NB4 (cell line): ENCODE measurements at regions not wholly inside any gene's neighbourhood (a gene's known extent, or its start where the extent isn't known, plus 50 kb on each side); places are given as distances from the start of the nearest gene placed in this dataset.

Source experiments
- DNase-seq: peaks from one replicate; pipeline ENCODE4 v3.0.0; 2010; ENCODE audit warnings: low read depth
- H3K4me3 ChIP-seq: one replicate; pipeline ENCODE4 v1.5.1; 2011; ENCODE audit warnings: mild to moderate bottlenecking, low read depth, low read length, moderate library complexity
- CTCF ChIP-seq: IDR thresholded peaks from one replicate; pipeline ENCODE4 v1.5.1; 2012; ENCODE audit warnings: low read depth, low read length
- MAX ChIP-seq: IDR thresholded peaks from 2 replicates; pipeline ENCODE4 v1.6.1; 2011; ENCODE audit warnings: low read depth, low read length
- MYC ChIP-seq: IDR thresholded peaks from 2 replicates; pipeline ENCODE4 v1.6.1; 2011; ENCODE audit warnings: low read depth, low read length
- POLR2A ChIP-seq: IDR thresholded peaks from 2 replicates; pipeline ENCODE4 v1.6.1; 2011; ENCODE audit warnings: mild to moderate bottlenecking; ENCODE audit not compliant: insufficient read length; ENCODE audit errors: extremely low read depth

GRCh38 chr10:130636313-130636930 lies 500.2 kb downstream of the GLRX3 start:
- H3K4me3 ChIP-seq = no peak overlapping the region
- no peak for TF ChIP-seq MAX
- no peak for TF ChIP-seq CTCF
- no peak for TF ChIP-seq POLR2A
- no peak for TF ChIP-seq MYC
- DNase-seq = peak; percentile 34

- DNase-seq = no peak
- no peak for TF ChIP-seq MAX
- no peak for TF ChIP-seq MYC
- TF ChIP-seq POLR2A = no peak
- no peak for TF ChIP-seq CTCF
- no peak overlapping the region for H3K4me3 ChIP-seq
These were observed 501.0 kb downstream of the GLRX3 start for GRCh38 chr10:130637089-130637676.

GRCh38 chr10:130638991-130639390 lies 502.8 kb downstream of the GLRX3 start:
- no peak overlapping the region for H3K4me3 ChIP-seq
- peak; percentile 12 for DNase-seq
- no peak for TF ChIP-seq POLR2A

GRCh38 chr10:130642926-130643325 lies 506.7 kb downstream of the GLRX3 start:
- TF ChIP-seq POLR2A = no peak
- no peak for TF ChIP-seq CTCF
- TF ChIP-seq MYC = no peak
- TF ChIP-seq MAX = no peak
- no peak overlapping the region for H3K4me3 ChIP-seq
- no peak for DNase-seq

- TF ChIP-seq POLR2A (no peak), CTCF (no peak), MYC (no peak), MAX (no peak)
- no peak for DNase-seq
- no peak overlapping the region for H3K4me3 ChIP-seq
These were observed 511.1 kb downstream of the GLRX3 start for GRCh38 chr10:130647341-130647740.

GRCh38 chr10:130648807-130649206 lies 512.6 kb downstream of the GLRX3 start:
- DNase-seq = no peak
- TF ChIP-seq MAX (no peak), POLR2A (no peak), CTCF (no peak), MYC (no peak)
- no peak overlapping the region for H3K4me3 ChIP-seq
